ENCODE measurements at regions not wholly inside any gene's neighbourhood (a gene's known extent, or its start where the extent isn't known, plus 50 kb on each side); places are given as distances from the start of the nearest gene placed in this dataset.
"Not testable (repeated sequence)": the region's sequence is repeated elsewhere in the genome, so short reads cannot be mapped to it uniquely, and the experiment has no call there.

DNA sequence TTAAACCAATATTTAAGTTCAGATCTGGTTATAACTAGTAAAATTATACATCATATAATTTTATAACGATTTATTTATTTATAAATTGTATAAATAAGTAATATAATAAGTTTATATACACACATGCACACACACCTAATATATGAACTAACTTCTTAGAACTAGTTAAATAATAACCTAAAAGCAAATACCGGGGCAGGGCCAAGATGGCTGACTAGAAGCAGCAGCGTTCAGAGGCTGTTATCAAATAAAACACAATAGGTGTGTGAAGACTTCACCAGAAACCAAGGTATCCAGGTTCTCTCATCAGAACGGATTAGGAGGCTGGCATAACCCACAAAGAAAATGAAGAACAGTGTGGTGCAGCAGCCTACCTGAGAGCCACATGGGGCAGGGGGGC is 653.6 kb upstream of the CBLB start:
- no peak for DNase-seq
- Histone ChIP-seq H3K4me3 (ENCODE audit: low read depth, low read length) (no peak overlapping the region), H3K27me3 (replicated peaks) (no peaks in the 10 kb centered on the region), H3K36me3 (replicated peaks) (no peaks in the 10 kb centered on the region), H3K27ac (no peak overlapping the region)
- in situ Hi-C loops (cut with HindIII; ENCODE audit: low pct_ligation_motif_present, low sequenced_read_pairs) = no loop called here
- no peak for TF ChIP-seq CTCF (IDR thresholded peaks at IDR 0.05; ENCODE audit: low read depth, low read length, missing control alignments)

DNA sequence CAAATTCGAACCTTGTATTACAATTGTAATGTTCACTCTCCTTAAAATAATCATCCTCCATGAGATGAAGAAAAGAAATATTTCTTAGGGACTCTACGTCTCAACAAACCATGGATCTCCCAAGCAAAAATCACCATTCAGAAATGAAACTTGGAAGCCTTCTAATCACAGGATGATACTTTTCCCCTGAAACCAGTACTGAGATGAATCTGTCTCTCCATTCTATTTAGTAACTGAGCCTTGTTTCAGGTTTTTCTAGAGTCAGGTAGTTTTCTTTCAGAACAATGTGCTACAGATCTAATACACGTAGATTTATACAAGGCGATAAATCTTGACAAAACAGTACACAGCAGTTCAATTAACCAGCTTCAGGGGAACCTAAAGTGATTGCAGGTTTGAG is 660.1 kb upstream of the CBLB start:
- in situ Hi-C loops (cut with HindIII; ENCODE audit: low pct_ligation_motif_present, low sequenced_read_pairs) = no loop called here
- H3K36me3 ChIP-seq (replicated peaks) = no peaks in the 10 kb centered on the region
- no peak overlapping the region for H3K4me3 ChIP-seq (ENCODE audit: low read depth, low read length)
- no peak for DNase-seq
- H3K27ac ChIP-seq = no peak overlapping the region
- no peak for TF ChIP-seq CTCF (IDR thresholded peaks at IDR 0.05; ENCODE audit: low read depth, low read length, missing control alignments)
- no peaks in the 10 kb centered on the region for H3K27me3 ChIP-seq (replicated peaks)

DNA sequence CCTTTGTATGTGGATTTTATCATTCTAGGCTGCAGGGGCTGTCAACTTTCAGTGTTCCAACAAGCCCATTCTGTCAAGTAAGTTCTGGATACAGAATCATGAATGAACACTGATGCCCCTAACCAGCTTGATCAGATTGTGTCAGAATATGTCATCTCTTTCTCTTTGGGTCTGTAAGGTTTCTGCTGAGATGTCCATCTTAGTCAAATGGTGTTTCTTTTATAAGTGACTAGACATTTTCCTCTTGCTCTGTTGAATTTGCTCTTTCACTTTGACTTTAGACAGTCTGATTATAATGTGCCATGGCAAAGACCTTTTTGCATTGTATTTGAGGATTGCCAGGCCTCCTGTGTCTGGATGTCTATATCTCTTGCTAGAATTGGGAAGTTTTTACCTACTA is 660.9 kb upstream of the CBLB start:
- no peaks in the 10 kb centered on the region for H3K36me3 ChIP-seq (replicated peaks)
- H3K4me3 ChIP-seq (ENCODE audit: low read depth, low read length) = no peak overlapping the region
- TF ChIP-seq CTCF (IDR thresholded peaks at IDR 0.05; ENCODE audit: low read depth, low read length, missing control alignments) = no peak
- in situ Hi-C loops (cut with HindIII; ENCODE audit: low pct_ligation_motif_present, low sequenced_read_pairs) = no loop called here
- no peak for DNase-seq
- H3K27ac ChIP-seq = no peak overlapping the region
- H3K27me3 ChIP-seq (replicated peaks) = no peaks in the 10 kb centered on the region

- no peaks in the 10 kb centered on the region for H3K36me3 ChIP-seq (replicated peaks)
- in situ Hi-C loops (cut with HindIII; ENCODE audit: low pct_ligation_motif_present, low sequenced_read_pairs) = no loop called here
- no peaks in the 10 kb centered on the region for H3K27me3 ChIP-seq (replicated peaks)
- no peak for DNase-seq
- H3K4me3 ChIP-seq (ENCODE audit: low read depth, low read length) = no peak overlapping the region
- no peak for TF ChIP-seq CTCF (IDR thresholded peaks at IDR 0.05; ENCODE audit: low read depth, low read length, missing control alignments)
- no peak overlapping the region for H3K27ac ChIP-seq
Measured at GRCh38 chr3:106530367-106530766, 661.6 kb upstream of the CBLB start.

GRCh38 chr3:106531771-106532329 is 663.0 kb upstream of the CBLB start:
- H3K36me3 ChIP-seq (replicated peaks); DNase-seq; H3K4me3 ChIP-seq (ENCODE audit: low read depth, low read length); in situ Hi-C loops (cut with HindIII; ENCODE audit: low pct_ligation_motif_present, low sequenced_read_pairs); H3K27ac ChIP-seq; H3K27me3 ChIP-seq (replicated peaks): not testable (repeated sequence)

DNA sequence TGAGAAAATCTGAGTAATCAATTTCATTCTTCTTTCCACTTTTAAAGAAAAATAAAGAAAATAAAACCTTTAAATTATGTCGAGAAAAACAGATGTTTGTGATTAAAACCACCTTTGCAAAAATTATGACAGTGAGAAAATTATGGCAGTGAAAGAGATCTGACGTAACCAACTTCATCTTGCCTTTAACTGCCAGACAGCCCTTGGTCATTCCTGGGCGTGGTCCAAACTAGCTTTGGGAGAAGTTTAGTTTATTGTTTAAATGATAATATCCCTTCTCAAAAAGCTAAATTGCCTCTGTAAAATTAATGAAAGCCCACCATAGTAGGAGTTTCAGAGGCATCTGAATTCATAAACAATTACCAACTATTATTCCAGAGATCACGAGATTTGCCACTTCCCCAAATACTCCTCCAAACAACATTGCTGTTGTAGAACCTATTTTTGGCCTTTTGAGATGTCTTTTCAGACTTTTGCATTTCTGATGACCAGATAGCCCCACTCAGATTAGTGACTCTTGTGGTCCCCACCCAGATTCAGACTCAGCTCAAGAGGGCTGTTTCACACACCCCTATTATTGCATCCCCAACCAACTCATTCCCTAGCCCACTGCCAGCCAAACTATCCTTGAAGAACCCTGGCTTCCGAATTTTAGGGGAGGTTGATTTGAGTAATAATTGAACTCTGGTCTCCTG is 664.4 kb upstream of the CBLB start:
- H3K4me3 ChIP-seq (ENCODE audit: low read depth, low read length) = no peak overlapping the region
- no peak overlapping the region for H3K27ac ChIP-seq
- H3K27me3 ChIP-seq (replicated peaks) = no peaks in the 10 kb centered on the region
- no peaks in the 10 kb centered on the region for H3K36me3 ChIP-seq (replicated peaks)
- TF ChIP-seq CTCF (IDR thresholded peaks at IDR 0.05; ENCODE audit: low read depth, low read length, missing control alignments) = no peak
- in situ Hi-C loops (cut with HindIII; ENCODE audit: low pct_ligation_motif_present, low sequenced_read_pairs) = no loop called here
- DNase-seq = no peak

Measured in brain microvascular endothelial cell (primary cell).